SW480 (cell line): ENCODE measurements at regions not wholly inside any gene's neighbourhood (a gene's known extent, or its start where the extent isn't known, plus 50 kb on each side); places are given as distances from the start of the nearest gene placed in this dataset.
"Not testable (repeated sequence)": the region's sequence is repeated elsewhere in the genome, so short reads cannot be mapped to it uniquely, and the experiment has no call there.

ENCODE experiments used
- DNase-seq: peaks from one replicate; pipeline ENCODE4 v3.0.0-alpha.2; 2016; ENCODE audit warnings: low spot score

GRCh38 chr7:66413379-66414114, 208.4 kb downstream of the TPST1 start:
- DNase-seq, result peak; percentile 95

DNA sequence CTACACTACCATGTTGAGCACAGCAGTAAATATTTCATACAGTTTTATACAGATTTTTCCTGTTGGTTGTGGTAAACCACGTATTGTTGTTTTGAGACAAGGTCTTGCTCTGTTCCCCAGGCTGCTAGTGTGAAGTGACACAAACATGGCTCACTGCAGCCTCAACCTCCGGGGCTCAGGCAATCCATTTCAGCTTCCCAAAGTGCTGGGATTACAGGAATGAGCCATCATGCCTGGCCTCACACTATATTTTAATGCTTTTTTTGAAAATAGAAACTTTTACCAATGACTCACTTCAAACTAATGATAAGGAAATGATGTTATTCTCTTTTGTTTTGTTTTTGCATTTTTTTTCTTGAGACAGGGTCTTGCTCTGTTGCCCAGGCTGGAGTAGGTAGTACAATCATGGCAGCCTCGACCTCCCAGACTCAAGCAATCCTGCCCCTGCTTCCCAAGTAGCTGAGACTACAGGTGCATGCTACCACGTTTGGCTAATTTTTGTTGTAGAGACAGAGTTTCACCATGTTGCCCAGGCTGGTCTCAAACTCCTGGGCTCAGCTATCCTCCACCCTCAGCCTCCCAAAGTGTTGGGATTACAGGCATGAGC, 210.6 kb downstream of the TPST1 start:
- no peak for DNase-seq

DNA sequence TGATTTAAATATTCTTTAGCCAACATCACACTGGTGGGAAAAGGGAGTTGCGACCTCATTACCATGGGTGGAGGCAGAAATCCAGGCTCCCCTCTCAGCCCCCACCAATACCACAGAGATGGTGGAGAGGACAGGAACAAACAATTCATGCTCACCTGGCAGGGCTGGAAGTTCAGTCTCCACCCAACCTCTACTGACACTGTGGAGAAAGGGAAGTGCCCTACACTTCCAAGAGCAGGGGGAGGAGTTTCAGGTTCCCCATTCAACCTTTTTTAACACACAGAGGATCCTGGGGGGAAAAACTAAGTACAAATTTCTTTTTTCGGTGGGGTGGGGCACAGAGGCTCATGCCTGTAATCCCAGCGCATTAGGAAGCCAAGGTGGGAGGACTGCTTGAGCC, 210.1 kb upstream of the KCTD7 start:
- no peak for DNase-seq

- DNase-seq, result no peak
Measured at GRCh38 chr7:66419210-66419609, 209.5 kb upstream of the KCTD7 start.

DNA sequence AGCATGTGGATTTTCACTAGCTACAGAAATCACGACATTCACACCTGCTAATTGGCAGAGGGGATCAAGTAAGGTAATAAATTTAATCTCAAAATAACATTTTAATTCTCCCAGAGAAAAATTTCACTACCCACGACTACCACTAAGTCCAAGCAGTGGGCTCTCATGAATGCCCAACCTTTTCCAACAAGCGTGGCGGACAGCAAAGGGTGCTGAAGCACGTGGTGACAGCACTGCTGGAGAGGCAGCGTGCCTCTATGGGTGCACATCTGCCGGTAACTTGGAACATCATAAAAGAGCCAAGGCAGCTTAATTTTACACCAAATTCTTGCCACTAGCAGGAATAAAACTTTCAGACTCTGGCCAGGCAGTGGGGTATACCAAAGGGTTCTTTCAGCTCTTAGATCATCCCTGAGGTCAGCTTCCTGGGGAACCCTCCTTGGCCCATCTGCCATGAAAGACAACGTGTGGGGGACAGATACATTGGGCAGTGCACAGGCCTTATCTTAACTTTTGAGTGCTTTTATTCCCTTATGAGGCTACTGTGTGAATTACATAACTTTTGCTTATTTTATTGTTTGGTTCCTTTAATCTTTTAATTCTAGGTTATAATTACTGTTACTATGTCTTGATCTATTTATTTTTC, 206.7 kb upstream of the KCTD7 start:
- no peak for DNase-seq

GRCh38 chr7:66423729-66424128, 205.0 kb upstream of the KCTD7 start:
- DNase-seq, result no peak

GRCh38 chr7:66426332-66426731, 202.3 kb upstream of the KCTD7 start:
- no peak for DNase-seq

- no peak for DNase-seq
Measured at GRCh38 chr7:66426996-66427395, 201.7 kb upstream of the KCTD7 start.

GRCh38 chr7:66427956-66428355, 200.7 kb upstream of the KCTD7 start:
- DNase-seq, result no peak

DNA sequence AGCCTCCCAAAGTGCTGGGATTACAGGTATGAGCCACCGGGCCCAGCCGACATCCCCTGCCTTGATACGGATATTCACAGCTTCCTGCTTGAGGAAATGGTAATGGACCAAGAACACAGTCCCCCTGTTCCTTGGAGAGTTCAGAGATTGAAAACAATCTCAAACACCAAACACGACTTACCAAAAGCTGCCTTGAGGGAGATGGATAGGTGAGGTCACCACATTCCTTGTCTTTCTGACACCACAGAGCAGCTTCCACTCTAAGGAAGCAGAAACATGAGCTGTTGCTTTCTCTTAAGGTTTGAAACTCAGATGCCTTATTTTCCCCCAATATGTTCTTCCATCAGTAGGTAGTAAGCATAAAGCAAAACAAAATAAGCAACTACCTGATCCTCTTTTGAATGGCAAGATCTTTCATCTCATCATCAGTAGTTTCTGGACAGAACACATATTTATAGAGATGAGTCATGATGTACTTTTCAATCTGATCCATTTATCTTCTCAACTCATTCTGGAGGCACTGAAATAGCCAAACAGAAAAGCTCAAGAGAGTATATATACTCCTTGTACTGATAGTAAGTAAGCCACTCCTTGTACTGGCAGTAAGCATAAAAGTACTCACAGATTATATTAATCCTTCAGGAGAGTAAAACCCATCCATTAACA, 199.1 kb upstream of the KCTD7 start:
- DNase-seq, result no peak

- no peak for DNase-seq
Measured at GRCh38 chr7:66430164-66430545, 198.5 kb upstream of the KCTD7 start.

GRCh38 chr7:66438703-66439405, 189.8 kb upstream of the KCTD7 start:
- not testable (repeated sequence) for DNase-seq

DNA sequence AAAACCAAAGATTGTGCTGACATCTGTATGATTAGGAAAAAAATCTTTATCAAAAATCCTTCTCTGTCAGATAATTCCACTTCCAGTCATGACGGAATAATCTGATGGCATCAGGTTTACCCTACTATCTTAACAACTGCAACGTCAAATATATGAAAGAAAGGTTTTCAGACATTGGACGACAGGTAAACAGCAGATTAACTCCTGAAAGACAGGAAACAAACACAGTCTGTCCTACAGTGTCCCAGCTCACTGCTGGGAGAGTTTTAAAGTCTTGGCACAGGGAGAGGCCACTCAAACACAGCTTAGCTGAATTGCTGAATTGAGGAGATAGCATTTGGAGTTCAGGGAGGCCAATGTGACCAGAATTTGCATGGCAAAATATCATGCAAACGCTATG, 186.3 kb upstream of the KCTD7 start:
- DNase-seq, result no peak

- no peak for DNase-seq
Measured at GRCh38 chr7:66443946-66444345, 184.7 kb upstream of the KCTD7 start.

DNA sequence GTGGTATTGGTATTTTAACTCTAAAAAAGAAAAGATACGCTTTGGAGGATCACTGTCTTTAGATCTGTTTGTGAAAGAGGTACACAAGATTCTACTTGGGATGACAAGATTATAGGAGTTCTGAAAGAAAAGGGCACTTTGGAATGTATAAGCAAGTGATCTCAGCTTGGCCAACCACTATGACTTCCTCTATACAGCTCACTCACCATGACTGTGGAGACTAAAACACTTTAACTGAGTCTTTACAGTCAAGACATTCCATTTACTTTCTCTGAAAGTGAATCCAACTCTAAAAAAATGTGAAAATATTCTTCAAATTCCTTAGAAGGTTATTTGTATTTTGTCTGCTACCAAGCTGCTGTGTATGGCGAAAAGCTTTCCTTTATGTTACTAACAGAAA, 181.7 kb upstream of the KCTD7 start:
- DNase-seq, result not testable (repeated sequence)

- not testable (repeated sequence) for DNase-seq
Measured at GRCh38 chr7:66450814-66451213, 177.9 kb upstream of the KCTD7 start.

DNA sequence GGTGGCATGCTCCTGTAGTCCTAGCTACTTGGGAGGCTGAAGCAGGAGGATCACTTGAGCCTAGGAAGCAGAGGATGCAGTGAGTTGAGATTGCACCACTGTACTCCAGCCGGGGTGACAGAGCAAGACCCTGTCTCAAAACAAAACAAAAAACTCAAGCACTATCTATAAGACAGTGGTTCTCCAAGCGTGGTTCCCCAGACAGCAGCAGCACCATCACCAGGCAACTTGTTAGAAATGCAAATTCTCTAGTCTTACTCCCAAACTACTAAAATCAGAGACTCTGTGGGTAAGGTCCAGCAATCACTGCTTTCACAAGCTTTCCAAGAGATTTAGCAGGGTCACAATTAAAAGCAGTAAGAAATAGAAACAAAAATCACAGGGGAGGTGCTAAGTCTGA, 177.0 kb upstream of the KCTD7 start:
- DNase-seq, result not testable (repeated sequence)

DNA sequence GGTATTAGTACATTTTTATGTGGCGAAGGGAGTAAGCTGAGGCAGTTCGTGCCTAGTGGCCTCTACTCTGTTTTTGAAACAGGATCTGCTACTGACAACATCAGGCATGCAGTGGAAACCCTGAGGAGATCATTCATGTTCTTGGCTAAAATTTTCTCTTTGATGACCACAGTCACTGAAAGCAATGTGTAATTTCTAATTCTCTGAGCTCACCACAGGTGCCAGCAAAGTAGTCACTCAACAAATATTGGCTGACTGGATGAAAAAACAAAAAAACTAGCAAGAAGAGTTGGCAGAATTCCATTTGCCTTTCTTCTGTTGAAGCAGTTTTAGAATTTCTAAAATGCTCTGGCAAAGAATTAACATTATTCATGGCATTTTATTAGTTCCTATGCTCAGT, 176.5 kb upstream of the KCTD7 start:
- DNase-seq, result no peak

GRCh38 chr7:66453340-66453739, 175.3 kb upstream of the KCTD7 start:
- DNase-seq, result no peak

DNA sequence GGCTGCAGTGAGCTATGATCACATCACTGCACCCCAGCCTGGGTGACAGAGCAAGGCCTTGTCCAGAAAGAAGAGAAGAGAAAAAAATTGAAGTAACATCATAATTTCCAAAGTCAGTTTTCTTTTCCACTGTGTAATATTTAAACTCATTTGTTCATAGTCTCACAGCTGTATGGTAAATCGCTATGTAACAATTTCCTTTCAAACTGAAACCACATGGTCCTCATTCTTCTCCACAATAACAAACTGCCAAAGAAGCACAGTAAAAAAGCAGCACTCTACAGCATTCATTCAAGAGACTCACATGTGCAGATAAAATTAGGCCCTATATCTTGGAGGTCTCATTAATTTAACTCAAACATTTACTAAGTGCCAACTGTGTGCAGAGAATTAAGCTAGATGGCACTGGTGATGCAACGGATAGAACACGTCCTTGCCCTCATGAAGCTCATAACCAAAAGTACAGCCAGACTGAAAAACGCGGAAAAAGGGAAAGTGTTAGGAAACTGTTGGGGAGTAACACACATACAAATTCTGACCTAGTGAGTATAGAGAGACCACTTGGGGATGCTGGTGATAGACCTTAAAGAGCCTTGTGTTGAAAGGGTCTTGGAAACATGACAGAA, 174.0 kb upstream of the KCTD7 start:
- DNase-seq, result no peak

GRCh38 chr7:66455432-66455831, 173.2 kb upstream of the KCTD7 start:
- DNase-seq, result not testable (repeated sequence)

GRCh38 chr7:66456431-66456830, 172.2 kb upstream of the KCTD7 start:
- DNase-seq, result not testable (repeated sequence)
